ENCODE measurements at regions not wholly inside any gene's neighbourhood (a gene's known extent, or its start where the extent isn't known, plus 50 kb on each side); places are given as distances from the start of the nearest gene placed in this dataset.

DNA sequence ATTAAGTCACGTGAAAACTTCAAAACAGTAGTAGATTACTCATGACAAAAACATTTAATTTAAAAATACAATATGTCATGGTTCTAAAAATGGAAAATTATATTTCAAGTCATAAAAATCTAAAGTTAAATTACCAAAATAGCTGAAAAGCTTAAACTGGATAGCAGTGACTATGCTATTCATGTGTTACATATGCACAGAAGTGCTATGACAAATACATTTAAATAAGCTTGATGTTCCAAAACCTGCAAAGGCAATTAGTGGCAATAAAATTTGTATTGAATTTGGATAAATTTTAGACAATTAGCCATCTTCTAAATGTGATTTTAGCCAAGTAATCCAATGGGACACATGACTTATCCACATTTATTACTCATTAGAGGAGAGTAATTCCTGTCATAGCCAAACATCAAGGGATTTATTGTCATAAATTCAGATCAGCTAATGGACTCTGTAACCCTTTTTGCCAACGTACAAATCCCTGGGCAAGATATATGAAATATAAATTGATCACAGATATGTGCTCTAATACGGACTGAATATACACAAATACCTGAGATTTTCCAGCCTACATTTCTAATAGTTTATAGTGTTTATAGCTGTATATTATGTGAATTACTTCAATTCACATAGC lies 419.4 kb downstream of the ISL1 start:
- TF ChIP-seq SMC3 (IDR thresholded peaks at IDR 0.05; ENCODE audit: low read depth, low read length) (no peak), RFX5 (IDR thresholded peaks at IDR 0.05; ENCODE audit: low read depth, low read length) (no peak)
- intact Hi-C loops (cut with micrococcal nuclease), result loop anchor here (5.0 kb wide), 1 partner anchor 210 kb away; no protein-coding TSS in a partner anchor
- Histone ChIP-seq H2AK5ac (ENCODE audit: low read depth, low read length) (no peak overlapping the region), H3K23ac (ENCODE audit: low read depth, low read length) (no peak overlapping the region), H3K9me1 (ENCODE audit: insufficient read depth, low read length) (no peaks in the 10 kb centered on the region), H2BK20ac (ENCODE audit: low read depth, low read length) (no peak overlapping the region), H3K4me2 (ENCODE audit: low read depth, low read length) (no peak overlapping the region), H3K36me3 (ENCODE audit: control insufficient read depth, insufficient read depth, low read length) (no peaks in the 10 kb centered on the region), H2AK9ac (replicated peaks; ENCODE audit: low read depth, low read length, poor library complexity) (no peak overlapping the region), H3K4me3 (ENCODE audit: insufficient read depth, low read depth, low read length) (no peak overlapping the region), H4K91ac (ENCODE audit: insufficient read depth, low read depth, low read length) (no peak overlapping the region), H3K14ac (replicated peaks; ENCODE audit: low read depth, low read length) (no peak overlapping the region), H3K27ac (ENCODE audit: insufficient read depth, low read length) (no peak overlapping the region), H4K5ac (ENCODE audit: low read depth, low read length) (no peak overlapping the region), H3K4ac (ENCODE audit: low read depth, low read length) (no peak overlapping the region), H4K8ac (ENCODE audit: low read depth in 2 of 2, low read length in 2 of 2) (no peak overlapping the region), H3K79me1 (ENCODE audit: low read depth in 1 of 2, low read length in 2 of 2) (no peaks in the 10 kb centered on the region), H2AFZ (replicated peaks; ENCODE audit: low read length, poor library complexity) (no peak overlapping the region), H2BK120ac (ENCODE audit: low read depth, low read length) (no peak overlapping the region), H3K9ac (ENCODE audit: low read depth, low read length) (no peak overlapping the region), H3K4me1 (ENCODE audit: control insufficient read depth, insufficient read depth, low read length) (no peaks in the 10 kb centered on the region), H3K18ac (ENCODE audit: low read depth, low read length) (no peak overlapping the region), H4K20me1 (ENCODE audit: insufficient read depth, low read length) (no peaks in the 10 kb centered on the region), H3K27me3 (ENCODE audit: control insufficient read depth, insufficient read depth, low read length) (no peaks in the 10 kb centered on the region), H2BK5ac (ENCODE audit: low read depth, low read length, poor library complexity, severe bottlenecking) (no peak overlapping the region), H3K9me3 (ENCODE audit: control insufficient read depth, insufficient read depth, low read length) (peaks cover 2% of the 10 kb centered on the region; the same call in 1 of the 2 replicates), H2BK15ac (ENCODE audit: low read depth, low read length) (no peak overlapping the region), H3K56ac (ENCODE audit: extremely low read depth, insufficient read depth, low read length) (no peak overlapping the region)
- ChIA-PET POLR2A (ENCODE audit: unreplicated experiment) (no interaction called here), CTCF (no interaction called here)
- dilution Hi-C loops (cut with HindIII; ENCODE audit: low sequenced_read_pairs, unreplicated experiment), result no loop called here
- WGBS, 2 experiments (ENCODE audit: extremely low coverage in 2 of 2, insufficient read length in 1 of 2), result no CpG with 5 or more reads among the region's 3 CpGs
- ATAC-seq (ENCODE audit: low read depth) (no peak), DNase-seq (no peak)
- in situ Hi-C loops (cut with MboI; ENCODE audit: low sequenced_read_pairs), result no loop called here
- no TSS peak for BruUV-seq (replicated peaks)

All from IMR-90 (cell line).